Panc1 (cell line): ENCODE measurements at regions not wholly inside any gene's neighbourhood (a gene's known extent, or its start where the extent isn't known, plus 50 kb on each side); places are given as distances from the start of the nearest gene placed in this dataset.

Experiments
- POLR2AphosphoS5 ChIP-seq: IDR thresholded peaks from 2 replicates; pipeline ENCODE4 v1.6.1; 2012; ENCODE audit warnings: mild to moderate bottlenecking, low read depth, low read length, moderate library complexity
- REST ChIP-seq, 2 experiments: IDR thresholded peaks; 2 replicates each; pipeline ENCODE4 v1.6.1; 2011 to 2012; ENCODE audit warnings: low read depth in 2 of 2, control low read depth in 1 of 2, low read length in 1 of 2, mild to moderate bottlenecking in 1 of 2, moderate library complexity in 1 of 2; ENCODE audit not compliant: insufficient read depth in 1 of 2
- SIN3A ChIP-seq: IDR thresholded peaks from 2 replicates; pipeline ENCODE4 v1.6.1; 2012; ENCODE audit warnings: low read depth, mild to moderate bottlenecking, low read length, moderate library complexity, borderline replicate concordance; ENCODE audit not compliant: insufficient read depth
- TF ChIP-seq, protein P1 (sequence below): fragments of 450-650 bp; IDR thresholded peaks from 2 replicates; pipeline ENCODE4 v1.5.1; 2017; ENCODE audit warnings: mild to moderate bottlenecking

DNA sequence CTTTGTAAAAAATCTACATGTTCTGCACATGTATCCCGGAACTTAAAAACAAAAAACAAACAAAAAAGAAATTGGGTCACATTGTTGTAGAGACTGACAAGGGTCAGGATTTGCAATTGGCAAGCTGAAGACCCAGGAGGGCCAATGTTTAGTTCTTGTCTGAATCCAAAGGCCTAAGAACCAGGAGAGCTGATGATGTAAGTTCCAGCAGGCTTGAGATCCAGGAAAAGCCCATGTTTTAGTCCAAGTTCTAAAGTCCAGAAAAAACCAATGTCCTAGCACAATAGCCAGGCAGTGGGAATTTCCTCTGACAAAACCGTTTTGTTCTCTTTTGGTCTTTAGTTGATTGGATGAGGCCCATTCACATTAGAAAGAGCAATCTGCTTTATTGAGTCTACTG lies 244.9 kb downstream of the DMAC1 start:
- TF ChIP-seq, protein P1, sequence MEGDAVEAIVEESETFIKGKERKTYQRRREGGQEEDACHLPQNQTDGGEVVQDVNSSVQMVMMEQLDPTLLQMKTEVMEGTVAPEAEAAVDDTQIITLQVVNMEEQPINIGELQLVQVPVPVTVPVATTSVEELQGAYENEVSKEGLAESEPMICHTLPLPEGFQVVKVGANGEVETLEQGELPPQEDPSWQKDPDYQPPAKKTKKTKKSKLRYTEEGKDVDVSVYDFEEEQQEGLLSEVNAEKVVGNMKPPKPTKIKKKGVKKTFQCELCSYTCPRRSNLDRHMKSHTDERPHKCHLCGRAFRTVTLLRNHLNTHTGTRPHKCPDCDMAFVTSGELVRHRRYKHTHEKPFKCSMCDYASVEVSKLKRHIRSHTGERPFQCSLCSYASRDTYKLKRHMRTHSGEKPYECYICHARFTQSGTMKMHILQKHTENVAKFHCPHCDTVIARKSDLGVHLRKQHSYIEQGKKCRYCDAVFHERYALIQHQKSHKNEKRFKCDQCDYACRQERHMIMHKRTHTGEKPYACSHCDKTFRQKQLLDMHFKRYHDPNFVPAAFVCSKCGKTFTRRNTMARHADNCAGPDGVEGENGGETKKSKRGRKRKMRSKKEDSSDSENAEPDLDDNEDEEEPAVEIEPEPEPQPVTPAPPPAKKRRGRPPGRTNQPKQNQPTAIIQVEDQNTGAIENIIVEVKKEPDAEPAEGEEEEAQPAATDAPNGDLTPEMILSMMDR, result no peak
- TF ChIP-seq REST (IDR thresholded peaks at IDR 0.05; ENCODE audit: insufficient read depth in 1 of 2, low read depth in 2 of 2, low read length in 1 of 2) (no peak), POLR2AphosphoS5 (no peak), SIN3A (no peak)
